ENCODE measurements at regions not wholly inside any gene's neighbourhood (a gene's known extent, or its start where the extent isn't known, plus 50 kb on each side); places are given as distances from the start of the nearest gene placed in this dataset.
A peak's percentile ranks its signal among the peaks of the same experiment; 100 is the strongest.

GRCh38 chr3:106797461-106797860 lies 579.8 kb upstream of the CCDC54 start:
- ATAC-seq (ENCODE audit: low FRiP score) (no peak), DNase-seq (no peak)
- WGBS, 2 donors = 86 to 91% methylated on average over 2 of the region's 2 CpGs
- Histone ChIP-seq H3K27me3 (ENCODE audit: control insufficient read depth in 1 of 2, insufficient read depth in 2 of 2, low read length in 1 of 2) (no peaks in the 10 kb centered on the region), H3K27ac (ENCODE audit: low read depth in 1 of 2, low read length in 2 of 2) (no peak overlapping the region), H3K9me3 (ENCODE audit: control insufficient read depth, low read length) (no peaks in the 10 kb centered on the region), H3K36me3 (ENCODE audit: control insufficient read depth in 1 of 2, insufficient read depth in 2 of 2, low read length in 1 of 2) (no peaks in the 10 kb centered on the region), H3K4me1 (ENCODE audit: control insufficient read depth in 1 of 2, insufficient read depth in 2 of 2, low read length in 2 of 2) (no peaks in the 10 kb centered on the region), H3K4me3 (ENCODE audit: low read length in 2 of 2) (no peak overlapping the region)
- intact Hi-C loops (cut with DNase I) = no loop called here

- peaks cover 0 to 2% of the 10 kb centered on the region in 2 donors for H3K4me1 ChIP-seq (ENCODE audit: control insufficient read depth in 1 of 2, insufficient read depth in 2 of 2, low read length in 2 of 2)
- H3K4me3 ChIP-seq (ENCODE audit: low read length in 2 of 2) = no peak overlapping the region
- intact Hi-C loops (cut with DNase I) = no loop called here
- ATAC-seq (ENCODE audit: low FRiP score) = no peak
- 91 to 98% methylated on average over 1 of the region's 1 CpG for WGBS, 2 donors
- no peak for DNase-seq
- H3K9me3 ChIP-seq (ENCODE audit: control insufficient read depth, low read length) = no peaks in the 10 kb centered on the region
- H3K27ac ChIP-seq (ENCODE audit: low read depth in 1 of 2, low read length in 2 of 2) = no peak overlapping the region
- no peaks in the 10 kb centered on the region for H3K36me3 ChIP-seq (ENCODE audit: control insufficient read depth in 1 of 2, insufficient read depth in 2 of 2, low read length in 1 of 2)
- no peaks in the 10 kb centered on the region for H3K27me3 ChIP-seq (ENCODE audit: control insufficient read depth in 1 of 2, insufficient read depth in 2 of 2, low read length in 1 of 2)
These were observed 571.6 kb upstream of the CCDC54 start for GRCh38 chr3:106805625-106806024.

- intact Hi-C loops (cut with DNase I) = no loop called here
- Histone ChIP-seq H3K4me1 (ENCODE audit: control insufficient read depth in 1 of 2, insufficient read depth in 2 of 2, low read length in 2 of 2) (peaks cover 0 to 4% of the 10 kb centered on the region in 2 donors), H3K27ac (ENCODE audit: low read depth in 1 of 2, low read length in 2 of 2) (no peak overlapping the region), H3K27me3 (ENCODE audit: control insufficient read depth in 1 of 2, insufficient read depth in 2 of 2, low read length in 1 of 2) (no peaks in the 10 kb centered on the region), H3K36me3 (ENCODE audit: control insufficient read depth in 1 of 2, insufficient read depth in 2 of 2, low read length in 1 of 2) (no peaks in the 10 kb centered on the region), H3K9me3 (ENCODE audit: control insufficient read depth, low read length) (no peaks in the 10 kb centered on the region), H3K4me3 (ENCODE audit: low read length in 2 of 2) (no peak overlapping the region)
- ATAC-seq (ENCODE audit: low FRiP score) (no peak), DNase-seq (no peak)
These were observed 570.3 kb upstream of the CCDC54 start for GRCh38 chr3:106806964-106807363.

- ATAC-seq (ENCODE audit: low FRiP score) (no peak), DNase-seq (no peak)
- no peak overlapping the region for H3K4me3 ChIP-seq (ENCODE audit: low read length in 2 of 2)
- no peaks in the 10 kb centered on the region for H3K36me3 ChIP-seq (ENCODE audit: control insufficient read depth in 1 of 2, insufficient read depth in 2 of 2, low read length in 1 of 2)
- 88 to 93% methylated on average over 3 of the region's 3 CpGs for WGBS, 2 donors
- H3K27ac ChIP-seq (ENCODE audit: low read depth in 1 of 2, low read length in 2 of 2) = no peak overlapping the region
- intact Hi-C loops (cut with DNase I) = no loop called here
- H3K9me3 ChIP-seq (ENCODE audit: control insufficient read depth, low read length) = no peaks in the 10 kb centered on the region
- no peaks in the 10 kb centered on the region for H3K27me3 ChIP-seq (ENCODE audit: control insufficient read depth in 1 of 2, insufficient read depth in 2 of 2, low read length in 1 of 2)
- peaks cover 4 to 6% of the 10 kb centered on the region in 2 donors for H3K4me1 ChIP-seq (ENCODE audit: control insufficient read depth in 1 of 2, insufficient read depth in 2 of 2, low read length in 2 of 2)
These were observed 568.2 kb upstream of the CCDC54 start for GRCh38 chr3:106809041-106809440.

GRCh38 chr3:106809623-106810299 lies 567.5 kb upstream of the CCDC54 start:
- no peak for ATAC-seq (ENCODE audit: low FRiP score)

GRCh38 chr3:106810300-106810875 lies 566.9 kb upstream of the CCDC54 start:
- Histone ChIP-seq H3K4me1 (ENCODE audit: control insufficient read depth in 1 of 2, insufficient read depth in 2 of 2, low read length in 2 of 2) (peaks cover 7 to 9% of the 10 kb centered on the region in 2 donors), H3K36me3 (ENCODE audit: control insufficient read depth in 1 of 2, insufficient read depth in 2 of 2, low read length in 1 of 2) (no peaks in the 10 kb centered on the region), H3K27me3 (ENCODE audit: control insufficient read depth in 1 of 2, insufficient read depth in 2 of 2, low read length in 1 of 2) (no peaks in the 10 kb centered on the region), H3K27ac (ENCODE audit: low read depth in 1 of 2, low read length in 2 of 2) (no peak overlapping the region), H3K4me3 (ENCODE audit: low read length in 2 of 2) (no peak overlapping the region), H3K9me3 (ENCODE audit: control insufficient read depth, low read length) (no peaks in the 10 kb centered on the region)
- no peak for ATAC-seq (ENCODE audit: low FRiP score)
- intact Hi-C loops (cut with DNase I) = no loop called here
- no peak for DNase-seq
- 71 to 80% methylated on average over 4 of the region's 4 CpGs for WGBS, 2 donors

More at GRCh38 chr3:106809623-106810299, 567.5 kb upstream of the CCDC54 start:
- Histone ChIP-seq H3K27me3 (ENCODE audit: control insufficient read depth in 1 of 2, insufficient read depth in 2 of 2, low read length in 1 of 2) (no peaks in the 10 kb centered on the region), H3K27ac (ENCODE audit: low read depth in 1 of 2, low read length in 2 of 2) (no peak overlapping the region), H3K4me1 (ENCODE audit: control insufficient read depth in 1 of 2, insufficient read depth in 2 of 2, low read length in 2 of 2) (peaks cover 7 to 9% of the 10 kb centered on the region in 2 donors), H3K36me3 (ENCODE audit: control insufficient read depth in 1 of 2, insufficient read depth in 2 of 2, low read length in 1 of 2) (no peaks in the 10 kb centered on the region), H3K4me3 (ENCODE audit: low read length in 2 of 2) (no peak overlapping the region), H3K9me3 (ENCODE audit: control insufficient read depth, low read length) (no peaks in the 10 kb centered on the region)
- WGBS, 2 donors = 41 to 46% methylated on average over 2 of the region's 2 CpGs
- no peak for DNase-seq
- intact Hi-C loops (cut with DNase I) = no loop called here

GRCh38 chr3:106811376-106811775 lies 565.9 kb upstream of the CCDC54 start:
- WGBS, 2 donors = 37 to 40% methylated on average over 3 of the region's 3 CpGs
- ATAC-seq (ENCODE audit: low FRiP score) = no peak

GRCh38 chr3:106813742-106814141 lies 563.5 kb upstream of the CCDC54 start:
- WGBS, 2 donors = 5% methylated on average over 3 of the region's 3 CpGs
- intact Hi-C loops (cut with DNase I) = no loop called here
- no peak overlapping the region for H3K27ac ChIP-seq (ENCODE audit: low read depth in 1 of 2, low read length in 2 of 2)

More at GRCh38 chr3:106811376-106811775, 565.9 kb upstream of the CCDC54 start:
- no peak for DNase-seq
- peaks cover 7 to 9% of the 10 kb centered on the region in 2 donors for H3K4me1 ChIP-seq (ENCODE audit: control insufficient read depth in 1 of 2, insufficient read depth in 2 of 2, low read length in 2 of 2)
- H3K27ac ChIP-seq (ENCODE audit: low read depth in 1 of 2, low read length in 2 of 2) = no peak overlapping the region
- H3K27me3 ChIP-seq (ENCODE audit: control insufficient read depth in 1 of 2, insufficient read depth in 2 of 2, low read length in 1 of 2) = no peaks in the 10 kb centered on the region
- H3K36me3 ChIP-seq (ENCODE audit: control insufficient read depth in 1 of 2, insufficient read depth in 2 of 2, low read length in 1 of 2) = no peaks in the 10 kb centered on the region
- no peak overlapping the region for H3K4me3 ChIP-seq (ENCODE audit: low read length in 2 of 2)
- no peaks in the 10 kb centered on the region for H3K9me3 ChIP-seq (ENCODE audit: control insufficient read depth, low read length)
- intact Hi-C loops (cut with DNase I) = no loop called here

GRCh38 chr3:106814231-106814630 lies 563.0 kb upstream of the CCDC54 start:
- peak; percentile 39 for ATAC-seq (ENCODE audit: low FRiP score)
- Histone ChIP-seq H3K27me3 (ENCODE audit: control insufficient read depth in 1 of 2, insufficient read depth in 2 of 2, low read length in 1 of 2) (no peaks in the 10 kb centered on the region), H3K9me3 (ENCODE audit: control insufficient read depth, low read length) (no peaks in the 10 kb centered on the region), H3K36me3 (ENCODE audit: control insufficient read depth in 1 of 2, insufficient read depth in 2 of 2, low read length in 1 of 2) (no peaks in the 10 kb centered on the region), H3K4me3 (ENCODE audit: low read length in 2 of 2) (no peak overlapping the region), H3K4me1 (ENCODE audit: control insufficient read depth in 1 of 2, insufficient read depth in 2 of 2, low read length in 2 of 2) (peaks cover 7 to 9% of the 10 kb centered on the region in 2 donors), H3K27ac (ENCODE audit: low read depth in 1 of 2, low read length in 2 of 2) (peak overlapping the region in 1 of 2 donors; percentile 67)
- intact Hi-C loops (cut with DNase I) = no loop called here
- 75 to 76% methylated on average over 1 of the region's 1 CpG for WGBS, 2 donors
- peak in 1 of 2 donors; percentile 50 for DNase-seq

More at GRCh38 chr3:106813742-106814141, 563.5 kb upstream of the CCDC54 start:
- Histone ChIP-seq H3K4me1 (ENCODE audit: control insufficient read depth in 1 of 2, insufficient read depth in 2 of 2, low read length in 2 of 2) (peaks cover 7 to 9% of the 10 kb centered on the region in 2 donors), H3K4me3 (ENCODE audit: low read length in 2 of 2) (no peak overlapping the region), H3K36me3 (ENCODE audit: control insufficient read depth in 1 of 2, insufficient read depth in 2 of 2, low read length in 1 of 2) (no peaks in the 10 kb centered on the region), H3K27me3 (ENCODE audit: control insufficient read depth in 1 of 2, insufficient read depth in 2 of 2, low read length in 1 of 2) (no peaks in the 10 kb centered on the region), H3K9me3 (ENCODE audit: control insufficient read depth, low read length) (no peaks in the 10 kb centered on the region)
- ATAC-seq (ENCODE audit: low FRiP score) (no peak), DNase-seq (no peak)

Data from aorta (tissue), 5 donors.